ENCODE measurements at regions not wholly inside any gene's neighbourhood (a gene's known extent, or its start where the extent isn't known, plus 50 kb on each side); places are given as distances from the start of the nearest gene placed in this dataset.

DNA sequence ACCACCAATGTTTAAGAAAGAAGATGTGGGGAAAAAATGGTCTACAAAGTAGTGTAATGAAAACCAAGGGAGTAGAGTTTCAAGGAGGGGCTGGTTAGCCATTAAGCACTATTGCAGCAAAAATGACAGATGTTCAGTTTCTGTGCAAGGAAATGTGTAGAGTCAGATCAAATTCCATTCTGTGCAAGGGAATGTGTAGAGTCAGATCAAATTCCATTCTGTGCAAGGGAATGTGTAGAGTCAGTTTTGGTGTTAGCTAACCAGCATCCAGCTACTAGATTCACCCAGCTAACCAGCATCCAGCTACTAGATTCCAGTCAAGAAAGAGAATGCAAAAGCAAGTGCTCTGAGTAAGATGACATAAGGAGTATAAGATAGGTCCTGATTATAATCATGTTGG lies 208.8 kb downstream of the COX18 start:
- TF ChIP-seq, protein P1, sequence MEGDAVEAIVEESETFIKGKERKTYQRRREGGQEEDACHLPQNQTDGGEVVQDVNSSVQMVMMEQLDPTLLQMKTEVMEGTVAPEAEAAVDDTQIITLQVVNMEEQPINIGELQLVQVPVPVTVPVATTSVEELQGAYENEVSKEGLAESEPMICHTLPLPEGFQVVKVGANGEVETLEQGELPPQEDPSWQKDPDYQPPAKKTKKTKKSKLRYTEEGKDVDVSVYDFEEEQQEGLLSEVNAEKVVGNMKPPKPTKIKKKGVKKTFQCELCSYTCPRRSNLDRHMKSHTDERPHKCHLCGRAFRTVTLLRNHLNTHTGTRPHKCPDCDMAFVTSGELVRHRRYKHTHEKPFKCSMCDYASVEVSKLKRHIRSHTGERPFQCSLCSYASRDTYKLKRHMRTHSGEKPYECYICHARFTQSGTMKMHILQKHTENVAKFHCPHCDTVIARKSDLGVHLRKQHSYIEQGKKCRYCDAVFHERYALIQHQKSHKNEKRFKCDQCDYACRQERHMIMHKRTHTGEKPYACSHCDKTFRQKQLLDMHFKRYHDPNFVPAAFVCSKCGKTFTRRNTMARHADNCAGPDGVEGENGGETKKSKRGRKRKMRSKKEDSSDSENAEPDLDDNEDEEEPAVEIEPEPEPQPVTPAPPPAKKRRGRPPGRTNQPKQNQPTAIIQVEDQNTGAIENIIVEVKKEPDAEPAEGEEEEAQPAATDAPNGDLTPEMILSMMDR (IDR thresholded peaks at IDR 0.05) = no peak
- TF ChIP-seq EZH2 (IDR thresholded peaks at IDR 0.05) (no peak), EZH2phosphoT487 (IDR thresholded peaks at IDR 0.05) (no peak)
